Activated naive CD8-positive, alpha-beta T cell (primary cell): ENCODE measurements at regions not wholly inside any gene's neighbourhood (a gene's known extent, or its start where the extent isn't known, plus 50 kb on each side); places are given as distances from the start of the nearest gene placed in this dataset.
A peak's percentile ranks its signal among the peaks of the same experiment; 100 is the strongest.

Experiments used
- H3K27ac Mint-ChIP-seq: one replicate; pipeline ENCODE4 v1.8.0; 2021; ENCODE audit warnings: mixed read lengths
- H3K27me3 Mint-ChIP-seq: one replicate; pipeline ENCODE4 v1.8.0; 2021; ENCODE audit warnings: mixed read lengths
- H3K36me3 Mint-ChIP-seq: one replicate; pipeline ENCODE4 v1.8.0; 2021; ENCODE audit warnings: mixed read lengths
- H3K4me1 Mint-ChIP-seq: one replicate; pipeline ENCODE4 v1.8.0; 2021; ENCODE audit warnings: low read depth, mixed read lengths
- H3K4me3 Mint-ChIP-seq: one replicate; pipeline ENCODE4 v1.8.0; 2021; ENCODE audit warnings: mild to moderate bottlenecking, mixed read lengths
- H3K9me3 Mint-ChIP-seq: one replicate; pipeline ENCODE4 v1.8.0; 2021; ENCODE audit warnings: low read depth, mixed read lengths

GRCh38 chr1:234554218-234554697, 55.7 kb downstream of the IRF2BP2 start:
- H3K4me3 Mint-ChIP-seq: no peak overlapping the region
- no peaks in the 10 kb centered on the region for H3K27me3 Mint-ChIP-seq
- H3K4me1 Mint-ChIP-seq: no peaks in the 10 kb centered on the region
- H3K36me3 Mint-ChIP-seq: no peaks in the 10 kb centered on the region
- no peak overlapping the region for H3K27ac Mint-ChIP-seq
- no peaks in the 10 kb centered on the region for H3K9me3 Mint-ChIP-seq

- Mint-ChIP-seq H3K27ac (no peak overlapping the region), H3K36me3 (no peaks in the 10 kb centered on the region), H3K9me3 (no peaks in the 10 kb centered on the region), H3K4me3 (no peak overlapping the region), H3K27me3 (no peaks in the 10 kb centered on the region), H3K4me1 (no peaks in the 10 kb centered on the region)
Measured at GRCh38 chr1:234553240-234554188, 56.5 kb downstream of the IRF2BP2 start.

- Mint-ChIP-seq H3K4me1 (no peaks in the 10 kb centered on the region), H3K9me3 (no peaks in the 10 kb centered on the region), H3K27me3 (no peaks in the 10 kb centered on the region), H3K4me3 (no peak overlapping the region), H3K27ac (no peak overlapping the region), H3K36me3 (no peaks in the 10 kb centered on the region)
Measured at GRCh38 chr1:234551032-234551378, 59.0 kb downstream of the IRF2BP2 start.

GRCh38 chr1:234550341-234551031, 59.5 kb downstream of the IRF2BP2 start:
- Mint-ChIP-seq H3K27me3 (no peaks in the 10 kb centered on the region), H3K9me3 (no peaks in the 10 kb centered on the region), H3K4me3 (no peak overlapping the region), H3K36me3 (no peaks in the 10 kb centered on the region), H3K4me1 (no peaks in the 10 kb centered on the region), H3K27ac (no peak overlapping the region)

- Mint-ChIP-seq H3K4me3 (no peak overlapping the region), H3K9me3 (no peaks in the 10 kb centered on the region), H3K4me1 (peaks cover 7% of the 10 kb centered on the region), H3K36me3 (no peaks in the 10 kb centered on the region), H3K27ac (no peak overlapping the region), H3K27me3 (no peaks in the 10 kb centered on the region)
Measured at GRCh38 chr1:234549447-234550021, 60.4 kb downstream of the IRF2BP2 start.

- Mint-ChIP-seq H3K4me1 (peaks cover 21% of the 10 kb centered on the region), H3K27ac (no peak overlapping the region), H3K9me3 (no peaks in the 10 kb centered on the region)
Measured at GRCh38 chr1:234546890-234547788, 62.8 kb downstream of the IRF2BP2 start.

GRCh38 chr1:234546387-234546704, 63.6 kb downstream of the IRF2BP2 start:
- Mint-ChIP-seq H3K27ac (no peak overlapping the region), H3K36me3 (no peaks in the 10 kb centered on the region), H3K9me3 (no peaks in the 10 kb centered on the region), H3K4me1 (peaks cover 21% of the 10 kb centered on the region), H3K4me3 (no peak overlapping the region), H3K27me3 (no peaks in the 10 kb centered on the region)

More at GRCh38 chr1:234546890-234547788, 62.8 kb downstream of the IRF2BP2 start:
- no peaks in the 10 kb centered on the region for H3K27me3 Mint-ChIP-seq
- no peaks in the 10 kb centered on the region for H3K36me3 Mint-ChIP-seq
- H3K4me3 Mint-ChIP-seq: no peak overlapping the region

- Mint-ChIP-seq H3K27me3 (no peaks in the 10 kb centered on the region), H3K36me3 (no peaks in the 10 kb centered on the region), H3K4me3 (no peak overlapping the region), H3K4me1 (peaks cover 21% of the 10 kb centered on the region), H3K9me3 (no peaks in the 10 kb centered on the region), H3K27ac (peak overlapping the region; percentile 2)
Measured at GRCh38 chr1:234545517-234546386, 64.2 kb downstream of the IRF2BP2 start.

GRCh38 chr1:234544087-234544579, 65.2 kb upstream of the TARBP1 start:
- H3K4me1 Mint-ChIP-seq: peaks cover 21% of the 10 kb centered on the region
- no peaks in the 10 kb centered on the region for H3K9me3 Mint-ChIP-seq
- H3K27me3 Mint-ChIP-seq: no peaks in the 10 kb centered on the region
- peak overlapping the region; percentile 36 for H3K27ac Mint-ChIP-seq
- peak overlapping the region; percentile 48 for H3K4me3 Mint-ChIP-seq
- no peaks in the 10 kb centered on the region for H3K36me3 Mint-ChIP-seq

- no peak overlapping the region for H3K4me3 Mint-ChIP-seq
- H3K4me1 Mint-ChIP-seq: peaks cover 21% of the 10 kb centered on the region
- no peaks in the 10 kb centered on the region for H3K9me3 Mint-ChIP-seq
- H3K27me3 Mint-ChIP-seq: no peaks in the 10 kb centered on the region
- H3K36me3 Mint-ChIP-seq: no peaks in the 10 kb centered on the region
- H3K27ac Mint-ChIP-seq: peak overlapping the region; percentile 36
Measured at GRCh38 chr1:234543442-234544086, 64.6 kb upstream of the TARBP1 start.

GRCh38 chr1:234542211-234542850, 63.4 kb upstream of the TARBP1 start:
- H3K27me3 Mint-ChIP-seq: no peaks in the 10 kb centered on the region
- no peaks in the 10 kb centered on the region for H3K9me3 Mint-ChIP-seq
- no peak overlapping the region for H3K27ac Mint-ChIP-seq
- H3K4me3 Mint-ChIP-seq: no peak overlapping the region
- no peaks in the 10 kb centered on the region for H3K36me3 Mint-ChIP-seq
- H3K4me1 Mint-ChIP-seq: peaks cover 21% of the 10 kb centered on the region

- H3K9me3 Mint-ChIP-seq: no peaks in the 10 kb centered on the region
- peaks cover 21% of the 10 kb centered on the region for H3K4me1 Mint-ChIP-seq
- no peak overlapping the region for H3K27ac Mint-ChIP-seq
- no peak overlapping the region for H3K4me3 Mint-ChIP-seq
- H3K27me3 Mint-ChIP-seq: no peaks in the 10 kb centered on the region
- H3K36me3 Mint-ChIP-seq: no peaks in the 10 kb centered on the region
Measured at GRCh38 chr1:234541286-234541975, 62.5 kb upstream of the TARBP1 start.
